GM23338 (cell line): ENCODE measurements at regions not wholly inside any gene's neighbourhood (a gene's known extent, or its start where the extent isn't known, plus 50 kb on each side); places are given as distances from the start of the nearest gene placed in this dataset.

Experiments
- CREB1 ChIP-seq: fragments of 250-450 bp; sonication (Bioruptor Pico); IDR thresholded peaks from 2 replicates; pipeline ENCODE4 v1.5.0; 2020; ENCODE audit warnings: low read depth, mild to moderate bottlenecking, moderate library complexity
- CTCF ChIP-seq, 2 experiments: fragments of 200-600 bp in 1 of 2; sonication (generic) in 1 of 2; conservative IDR thresholded peaks; 2 replicates each; pipeline versions ENCODE4 v1.5.1 to v1.6.1; 2016 to 2017; ENCODE audit warnings: antibody characterized with exemption in 2 of 2, low read depth in 2 of 2, mild to moderate bottlenecking in 2 of 2, moderate library complexity in 1 of 2
- EZH2 ChIP-seq: fragments of 200-600 bp; sonication (generic); IDR thresholded peaks from one replicate; pipeline ENCODE4 v1.8.0; 2017; ENCODE audit warnings: antibody characterized with exemption, mild to moderate bottlenecking, low read depth; ENCODE audit not compliant: unreplicated experiment
- EZH2phosphoT487 ChIP-seq: fragments of 200-600 bp; sonication (generic); IDR thresholded peaks from one replicate; pipeline ENCODE4 v1.8.1; 2018; ENCODE audit warnings: antibody characterized with exemption; ENCODE audit not compliant: unreplicated experiment
- JUNB ChIP-seq: IDR thresholded peaks from one replicate; pipeline ENCODE4 v1.6.1; 2016; ENCODE audit warnings: antibody characterized with exemption; ENCODE audit not compliant: unreplicated experiment
- NANOG ChIP-seq: IDR thresholded peaks from 2 replicates; pipeline ENCODE4 v1.6.1; 2016; ENCODE audit warnings: antibody characterized with exemption, borderline replicate concordance
- POLR2AphosphoS5 ChIP-seq: IDR thresholded peaks from 2 replicates; pipeline ENCODE4 v1.6.1; 2016; ENCODE audit warnings: antibody characterized with exemption, low read depth
- REST ChIP-seq: IDR thresholded peaks from one replicate; pipeline ENCODE4 v1.6.1; 2018; ENCODE audit warnings: antibody characterized with exemption; ENCODE audit not compliant: unreplicated experiment
- ZNF114 ChIP-seq: fragments of 250-450 bp; sonication (Bioruptor Pico); IDR thresholded peaks from 2 replicates; pipeline ENCODE4 v1.5.0; 2020; ENCODE audit warnings: mild to moderate bottlenecking, moderate library complexity
- ZNF331 ChIP-seq: fragments of 250-450 bp; sonication (Bioruptor Pico); IDR thresholded peaks from 2 replicates; pipeline ENCODE4 v1.5.0; 2020; ENCODE audit warnings: low read depth, mild to moderate bottlenecking, moderate library complexity
- ZNF462 ChIP-seq: fragments of 250-450 bp; sonication (Bioruptor Pico); IDR thresholded peaks from 2 replicates; pipeline ENCODE4 v1.5.0; 2020; ENCODE audit warnings: mild to moderate bottlenecking, moderate library complexity

- no peak for TF ChIP-seq EZH2
- TF ChIP-seq CTCF (conservative IDR thresholded peaks at IDR 0.05; ENCODE audit: low read depth in 2 of 2): no peak; a peak in 1 of 4 replicates
- no peak for TF ChIP-seq EZH2phosphoT487
- TF ChIP-seq POLR2AphosphoS5: no peak
- no peak for TF ChIP-seq CREB1 (CRISPR knock-in tag)
- TF ChIP-seq REST: no peak
- TF ChIP-seq ZNF331 (CRISPR knock-in tag): no peak
- TF ChIP-seq JUNB: no peak
- TF ChIP-seq ZNF114: no peak
- no peak for TF ChIP-seq ZNF462 (CRISPR knock-in tag)
- no peak for TF ChIP-seq NANOG
Observed at GRCh38 chr6:40798069-40798770, 211.1 kb upstream of the LRFN2 start.
